RCC 7860 (cell line): ENCODE measurements at regions not wholly inside any gene's neighbourhood (a gene's known extent, or its start where the extent isn't known, plus 50 kb on each side); places are given as distances from the start of the nearest gene placed in this dataset.
"Not testable (repeated sequence)": the region's sequence is repeated elsewhere in the genome, so short reads cannot be mapped to it uniquely, and the experiment has no call there.

Experiments used
- DNase-seq: peaks from one replicate; pipeline ENCODE4 v3.0.0-alpha.2; 2015; ENCODE audit warnings: low spot score
- FAIRE-seq: peaks from 2 replicates; lab custom pipeline; 2012; peaks lifted over from hg19 to GRCh38; lab: Jason Lieb, UNC

GRCh38 chr6:47405273-47405672 lies 72.3 kb upstream of the CD2AP start:
- DNase-seq: no peak
- no peak for FAIRE-seq

- DNase-seq: peak; percentile 92
- peak; percentile 90 for FAIRE-seq
Measured at GRCh38 chr6:47407300-47408281, 70.0 kb upstream of the CD2AP start.

DNA sequence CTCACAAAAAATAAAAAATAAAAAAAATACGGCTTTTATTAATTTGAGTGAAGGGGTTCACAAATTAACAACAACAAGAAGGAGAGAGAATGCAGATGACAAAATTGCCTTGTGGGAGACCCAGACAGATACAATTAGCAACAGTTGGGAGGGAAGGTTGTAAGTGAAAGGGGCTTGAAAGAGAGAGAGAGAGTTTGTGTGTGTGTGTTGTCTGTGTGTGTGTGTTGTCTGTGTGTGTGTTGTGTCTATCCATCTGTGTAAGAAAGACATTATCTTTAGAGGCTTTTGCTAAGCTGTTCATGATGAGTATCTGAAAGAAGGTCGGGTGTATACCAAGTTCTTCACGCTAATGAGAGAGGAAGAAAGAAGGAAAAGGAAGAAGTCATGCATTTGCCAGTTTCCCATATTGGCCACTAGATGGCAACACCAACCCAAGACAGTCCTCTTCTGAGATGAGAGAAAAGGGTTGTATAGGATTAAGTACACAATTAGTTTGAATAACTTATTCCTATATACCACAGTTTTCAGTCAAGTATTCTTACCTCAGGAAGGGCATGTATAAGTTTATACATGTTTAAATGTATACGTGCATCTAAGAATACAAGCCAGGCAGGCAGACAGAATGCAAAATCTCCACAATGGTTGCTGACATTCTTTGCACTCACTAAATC lies 63.7 kb upstream of the CD2AP start:
- DNase-seq: peak; percentile 54
- peak; percentile 73 for FAIRE-seq

DNA sequence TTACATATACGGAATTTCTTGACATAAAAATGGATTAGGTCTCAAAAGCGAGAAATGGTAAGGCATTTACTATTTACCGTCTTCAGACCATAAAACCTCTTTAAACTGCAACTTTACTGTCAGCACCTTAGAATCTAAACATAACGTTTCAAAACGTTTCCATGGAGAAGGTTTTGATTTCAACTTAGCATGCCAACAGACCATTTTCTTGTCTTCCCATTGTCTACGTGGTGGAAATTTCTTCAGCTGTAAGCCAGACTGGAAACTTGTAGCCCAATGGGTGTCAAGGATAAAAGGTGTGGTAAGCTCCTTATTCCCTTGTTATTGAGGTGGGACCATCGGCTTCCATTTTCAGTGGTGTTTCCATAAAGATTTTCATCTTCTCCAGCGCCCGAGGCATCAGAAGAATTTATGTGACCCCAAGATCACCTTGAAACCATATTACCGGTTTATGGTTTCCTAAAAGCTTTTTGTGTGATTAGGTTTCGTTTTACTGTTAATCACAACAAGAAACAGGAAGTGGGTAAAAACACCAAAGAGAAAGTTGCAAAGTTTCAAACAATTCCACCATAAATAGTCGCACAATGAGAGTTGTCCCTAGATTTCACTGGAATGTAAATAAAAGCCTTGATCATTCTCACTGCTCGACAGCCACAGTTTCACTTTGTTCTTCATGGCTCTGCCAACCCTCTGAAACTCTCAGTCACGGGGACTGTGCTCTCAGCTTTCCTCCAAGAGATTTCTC lies 63.0 kb upstream of the CD2AP start:
- FAIRE-seq (no peak), DNase-seq (peak; percentile 8)

GRCh38 chr6:47416396-47417345 lies 60.9 kb upstream of the CD2AP start:
- DNase-seq: no peak

DNA sequence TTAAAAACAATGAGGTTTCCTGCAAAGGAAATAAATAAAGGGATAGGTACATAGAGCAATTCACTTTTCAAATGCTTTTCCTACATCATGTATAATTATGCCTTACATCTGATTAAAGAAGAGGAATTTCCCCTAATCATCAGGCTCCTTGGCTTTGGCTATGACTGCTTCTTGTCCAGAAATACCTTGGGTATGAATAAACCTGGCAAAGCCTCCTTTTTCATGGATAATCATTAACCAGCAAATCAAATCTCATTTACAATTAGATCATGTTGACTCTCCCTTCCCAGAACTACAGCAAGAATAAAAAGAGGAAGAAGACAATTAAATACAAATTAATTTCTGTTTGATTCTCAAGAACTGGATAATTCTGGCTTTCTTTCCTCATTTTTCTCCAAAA lies 58.0 kb upstream of the CD2AP start:
- DNase-seq (peak; percentile 82), FAIRE-seq (peak; percentile 97)

More at GRCh38 chr6:47416396-47417345, 60.9 kb upstream of the CD2AP start:
- no peak for FAIRE-seq

DNA sequence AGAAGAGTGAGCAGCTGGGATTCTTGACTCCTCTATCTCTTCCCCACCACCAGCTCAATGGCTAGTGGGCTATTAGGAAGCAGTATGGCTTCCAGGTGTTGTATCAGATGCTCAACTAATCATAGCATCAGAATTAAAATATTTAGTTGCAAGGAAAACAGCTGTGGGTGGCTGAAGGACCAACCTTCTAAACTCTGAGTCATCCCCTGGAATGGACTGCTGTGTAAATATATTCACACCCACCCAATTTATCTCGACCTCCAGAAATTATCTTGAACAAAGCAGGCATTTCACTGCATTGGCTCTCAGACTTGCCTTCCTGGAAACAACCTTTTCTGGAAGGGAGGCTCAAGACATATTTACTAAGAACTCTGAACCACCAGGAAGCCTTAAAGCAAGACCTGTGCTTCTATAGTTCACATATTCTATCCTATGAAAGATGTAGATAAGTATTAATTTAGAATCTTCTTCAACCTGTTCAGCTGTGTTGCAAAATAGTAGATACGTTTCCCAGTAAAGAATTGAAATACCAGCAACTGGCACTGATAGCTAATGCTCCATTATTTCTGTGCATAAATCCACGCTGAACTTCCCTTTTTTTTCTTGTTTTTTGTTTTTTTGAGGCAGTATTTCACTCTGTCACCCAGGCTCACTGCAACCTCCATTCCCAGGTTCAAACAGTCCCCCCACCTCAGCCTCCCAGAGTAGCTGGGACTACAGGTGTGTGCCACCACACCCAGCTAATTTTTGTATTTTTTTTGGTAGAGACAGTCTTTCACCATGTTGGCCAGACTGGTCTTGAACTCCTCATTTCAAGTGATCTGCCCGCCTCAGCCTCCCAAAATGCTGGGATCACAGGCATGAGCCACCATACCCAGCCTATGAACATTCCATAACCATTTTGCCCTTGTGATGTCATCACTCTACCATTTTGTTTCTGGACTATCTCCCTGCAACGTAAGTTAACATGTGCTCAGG lies 56.9 kb upstream of the CD2AP start:
- FAIRE-seq (peak; percentile 52), DNase-seq (peak; percentile 15)

DNA sequence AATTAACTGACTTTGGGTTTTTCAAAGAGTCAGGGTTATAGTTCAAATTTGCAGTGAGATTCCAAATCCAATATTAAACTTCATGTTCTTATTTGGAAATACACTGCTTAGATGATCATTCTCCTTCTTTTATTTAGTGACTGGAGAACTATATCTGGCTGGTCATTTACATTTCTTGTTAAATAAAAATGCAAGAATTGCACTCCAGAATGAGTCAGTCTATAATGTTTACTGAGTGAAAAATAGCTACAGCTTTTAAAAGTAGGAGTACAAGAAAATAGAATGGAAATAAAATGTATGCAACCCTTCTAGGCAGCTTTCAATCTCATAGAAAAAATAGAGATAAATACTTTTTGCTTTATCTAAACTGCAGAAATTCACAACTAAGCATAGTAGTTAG lies 54.5 kb upstream of the CD2AP start:
- no peak for DNase-seq
- FAIRE-seq: no peak

GRCh38 chr6:47424436-47424836 lies 53.2 kb upstream of the CD2AP start:
- FAIRE-seq: no peak
- DNase-seq: no peak

DNA sequence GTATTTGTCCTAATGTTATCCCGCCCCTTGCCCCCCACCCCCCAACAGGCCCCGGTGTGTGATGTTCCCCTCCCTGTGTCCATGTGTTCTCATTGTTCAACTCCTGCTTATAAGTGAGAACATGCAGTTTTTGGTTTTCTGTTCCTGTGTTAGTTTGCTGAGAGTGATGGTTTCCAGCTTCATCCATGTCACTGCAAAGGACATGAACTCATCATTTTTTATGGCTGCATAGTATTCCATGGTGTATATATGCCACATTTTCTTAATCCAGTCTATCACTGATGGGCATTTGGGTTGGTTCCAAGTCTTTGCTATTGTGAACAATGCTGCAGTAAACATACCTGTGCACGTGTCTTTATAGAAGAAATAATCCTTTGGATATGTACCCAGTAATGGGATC lies 51.9 kb upstream of the CD2AP start:
- not testable (repeated sequence) for DNase-seq, FAIRE-seq

DNA sequence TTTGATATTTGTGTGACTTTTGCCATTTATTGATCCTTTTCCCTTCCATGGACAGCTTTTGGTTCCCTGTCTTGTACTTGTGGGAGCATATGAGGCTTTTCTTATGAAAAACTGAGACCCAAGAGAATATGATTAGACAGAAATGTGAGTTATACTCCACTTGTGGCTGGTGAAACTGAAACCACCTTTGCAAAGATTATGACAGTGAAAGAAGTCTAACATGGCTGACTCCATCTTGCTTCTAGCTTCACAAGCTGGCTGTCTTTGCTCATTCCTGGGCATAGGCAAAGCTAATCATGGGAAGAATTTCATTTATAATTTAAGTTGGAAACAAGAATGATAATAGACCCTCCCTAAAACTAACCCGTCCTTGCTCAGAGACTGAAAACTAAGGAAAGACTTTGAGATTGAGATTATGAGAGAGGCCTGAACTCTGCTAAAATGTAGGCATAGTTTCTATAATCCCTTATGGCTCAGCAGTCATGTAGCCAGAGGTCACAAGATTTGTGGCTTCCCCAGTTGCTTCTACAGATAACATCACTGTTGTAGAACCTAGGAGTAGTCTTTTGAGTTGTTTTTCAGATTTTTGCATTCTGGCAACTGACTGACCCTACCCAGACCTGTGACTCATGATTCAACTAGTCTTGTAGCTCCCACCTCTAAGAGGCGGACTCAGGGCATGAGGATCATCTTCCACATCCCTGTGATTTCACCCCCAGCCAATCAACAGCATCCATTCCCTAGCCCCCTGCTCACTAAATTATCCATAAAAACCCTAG lies 50.9 kb upstream of the CD2AP start:
- no peak for FAIRE-seq
- DNase-seq: no peak

DNA sequence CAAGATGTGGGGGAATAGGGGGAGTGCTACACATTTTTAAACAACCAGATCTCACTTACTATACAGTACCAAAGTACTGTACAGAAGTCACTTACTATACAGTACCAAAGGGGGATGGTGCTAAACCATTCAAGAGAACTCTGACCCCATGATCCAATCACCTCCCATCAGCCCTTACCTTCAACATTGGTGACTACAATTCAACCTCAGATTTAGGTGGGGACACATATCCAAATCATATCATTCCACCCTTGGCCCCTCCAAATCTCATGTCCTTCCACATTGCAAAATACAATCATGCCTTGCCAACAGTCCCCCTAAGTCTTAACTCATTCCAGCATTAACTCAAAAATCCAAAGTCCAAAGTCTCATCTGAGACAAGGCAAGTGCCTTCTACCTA lies 49.9 kb upstream of the CD2AP start:
- FAIRE-seq (no peak), DNase-seq (no peak)
